ENCODE measurements at regions not wholly inside any gene's neighbourhood (a gene's known extent, or its start where the extent isn't known, plus 50 kb on each side); places are given as distances from the start of the nearest gene placed in this dataset.

DNA sequence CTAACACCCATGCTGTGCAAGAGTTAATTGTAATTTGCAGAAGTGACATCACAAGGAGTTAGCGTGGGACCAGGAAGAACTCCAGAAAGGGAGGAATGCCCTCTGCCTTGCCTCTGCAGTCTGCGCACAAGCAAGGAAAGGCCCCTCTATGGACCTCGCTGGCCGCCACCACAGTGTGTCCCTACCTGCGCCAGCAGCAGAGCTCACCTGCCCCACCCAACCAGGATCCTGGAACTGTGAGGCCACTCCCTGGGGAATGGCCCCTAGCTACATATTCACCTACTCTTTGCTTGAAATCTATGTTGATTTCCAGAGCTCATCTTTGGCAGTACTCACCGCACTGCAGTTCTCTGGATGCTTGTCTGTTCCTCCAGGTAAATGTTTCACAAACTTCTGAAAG lies 72.0 kb upstream of the MTNR1B start:
- intact Hi-C loops (cut with micrococcal nuclease): no loop called here
- Histone ChIP-seq H3K36me3 (no peaks in the 10 kb centered on the region), H3K4me3 (no peak overlapping the region), H3K27me3 (ENCODE audit: low read depth) (peaks cover 56% of the 10 kb centered on the region), H3K4me1 (no peaks in the 10 kb centered on the region), H3K27ac (replicated peaks) (no peak overlapping the region), H3K9me3 (replicated peaks) (no peaks in the 10 kb centered on the region)
- TF ChIP-seq, protein P1, sequence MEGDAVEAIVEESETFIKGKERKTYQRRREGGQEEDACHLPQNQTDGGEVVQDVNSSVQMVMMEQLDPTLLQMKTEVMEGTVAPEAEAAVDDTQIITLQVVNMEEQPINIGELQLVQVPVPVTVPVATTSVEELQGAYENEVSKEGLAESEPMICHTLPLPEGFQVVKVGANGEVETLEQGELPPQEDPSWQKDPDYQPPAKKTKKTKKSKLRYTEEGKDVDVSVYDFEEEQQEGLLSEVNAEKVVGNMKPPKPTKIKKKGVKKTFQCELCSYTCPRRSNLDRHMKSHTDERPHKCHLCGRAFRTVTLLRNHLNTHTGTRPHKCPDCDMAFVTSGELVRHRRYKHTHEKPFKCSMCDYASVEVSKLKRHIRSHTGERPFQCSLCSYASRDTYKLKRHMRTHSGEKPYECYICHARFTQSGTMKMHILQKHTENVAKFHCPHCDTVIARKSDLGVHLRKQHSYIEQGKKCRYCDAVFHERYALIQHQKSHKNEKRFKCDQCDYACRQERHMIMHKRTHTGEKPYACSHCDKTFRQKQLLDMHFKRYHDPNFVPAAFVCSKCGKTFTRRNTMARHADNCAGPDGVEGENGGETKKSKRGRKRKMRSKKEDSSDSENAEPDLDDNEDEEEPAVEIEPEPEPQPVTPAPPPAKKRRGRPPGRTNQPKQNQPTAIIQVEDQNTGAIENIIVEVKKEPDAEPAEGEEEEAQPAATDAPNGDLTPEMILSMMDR (IDR thresholded peaks at IDR 0.05; ENCODE audit: borderline replicate concordance): no peak
- no peak for DNase-seq

DNA sequence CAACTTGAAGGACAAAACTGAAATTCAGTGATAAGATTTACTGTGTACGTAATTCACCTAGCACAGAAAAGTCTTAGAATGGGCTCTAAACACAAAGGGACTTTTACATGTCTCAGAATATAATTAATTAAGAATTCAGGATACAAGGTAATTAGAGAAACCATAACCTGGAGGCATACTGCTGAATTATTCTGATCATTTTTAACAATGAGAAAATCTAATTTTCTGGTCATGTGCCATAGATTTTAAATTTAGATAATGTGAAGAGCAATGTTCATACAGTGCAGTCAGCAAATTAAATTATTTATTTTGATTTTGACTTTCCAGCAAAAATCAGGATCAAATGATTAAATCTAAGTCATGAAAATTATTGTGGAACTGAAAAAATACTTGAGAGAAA lies 67.0 kb upstream of the MTNR1B start:
- no peak overlapping the region for H3K4me3 ChIP-seq
- H3K4me1 ChIP-seq: no peaks in the 10 kb centered on the region
- TF ChIP-seq, protein P1 (IDR thresholded peaks at IDR 0.05; ENCODE audit: borderline replicate concordance): no peak
- intact Hi-C loops (cut with micrococcal nuclease): no loop called here
- H3K27ac ChIP-seq (replicated peaks): no peak overlapping the region
- H3K36me3 ChIP-seq: no peaks in the 10 kb centered on the region
- no peak for DNase-seq
- no peaks in the 10 kb centered on the region for H3K9me3 ChIP-seq (replicated peaks)
- peaks cover 49% of the 10 kb centered on the region for H3K27me3 ChIP-seq (ENCODE audit: low read depth)

DNA sequence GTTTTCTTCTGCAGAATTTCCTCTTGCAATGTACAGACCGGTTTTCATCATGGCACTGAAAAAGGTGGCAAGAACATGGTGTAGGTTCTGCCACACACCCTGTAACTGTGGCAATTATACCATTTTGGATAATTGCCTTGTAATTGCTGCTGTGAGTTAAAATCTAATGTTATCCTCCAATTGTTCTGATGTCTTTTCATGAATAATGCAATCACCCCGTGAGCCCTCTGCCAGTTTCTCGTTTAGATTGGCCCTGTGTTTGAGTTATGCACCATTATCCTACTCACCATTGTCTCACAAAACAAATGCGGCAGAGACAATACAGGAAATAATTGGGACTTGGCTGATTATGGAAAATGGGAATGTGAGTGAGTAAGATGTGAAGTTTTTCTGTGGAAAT lies 61.8 kb upstream of the MTNR1B start:
- TF ChIP-seq, protein P1 (IDR thresholded peaks at IDR 0.05; ENCODE audit: borderline replicate concordance): no peak
- intact Hi-C loops (cut with micrococcal nuclease): no loop called here
- Histone ChIP-seq H3K4me3 (no peak overlapping the region), H3K27ac (replicated peaks) (no peak overlapping the region), H3K27me3 (ENCODE audit: low read depth) (peaks cover 7% of the 10 kb centered on the region), H3K9me3 (replicated peaks) (no peaks in the 10 kb centered on the region), H3K36me3 (no peaks in the 10 kb centered on the region), H3K4me1 (no peaks in the 10 kb centered on the region)
- DNase-seq: no peak

DNA sequence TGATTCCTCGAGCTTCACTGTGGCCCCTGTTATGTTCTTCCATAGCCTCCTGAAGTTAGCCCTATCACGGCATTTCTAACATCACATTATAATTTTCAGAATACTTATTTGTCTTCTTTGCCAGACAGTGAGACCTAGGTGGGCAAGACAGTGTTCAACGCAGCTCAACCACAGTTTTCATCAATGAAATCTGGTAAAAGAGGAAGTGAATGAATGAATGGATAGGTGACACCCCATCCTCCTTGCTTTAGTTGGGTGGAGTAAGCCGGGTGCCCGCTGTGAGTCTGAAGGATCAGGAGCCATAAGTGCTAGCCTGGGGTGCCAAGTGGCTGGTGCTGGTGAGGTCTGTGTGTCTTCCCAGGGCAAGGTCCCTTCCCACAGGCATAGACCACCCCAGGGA lies 60.2 kb upstream of the MTNR1B start:
- H3K36me3 ChIP-seq: no peaks in the 10 kb centered on the region
- no peaks in the 10 kb centered on the region for H3K9me3 ChIP-seq (replicated peaks)
- H3K27me3 ChIP-seq (ENCODE audit: low read depth): no peaks in the 10 kb centered on the region
- no peak for DNase-seq
- TF ChIP-seq, protein P1 (IDR thresholded peaks at IDR 0.05; ENCODE audit: borderline replicate concordance): no peak
- H3K4me3 ChIP-seq: no peak overlapping the region
- no peak overlapping the region for H3K27ac ChIP-seq (replicated peaks)
- intact Hi-C loops (cut with micrococcal nuclease): no loop called here
- H3K4me1 ChIP-seq: no peaks in the 10 kb centered on the region

DNA sequence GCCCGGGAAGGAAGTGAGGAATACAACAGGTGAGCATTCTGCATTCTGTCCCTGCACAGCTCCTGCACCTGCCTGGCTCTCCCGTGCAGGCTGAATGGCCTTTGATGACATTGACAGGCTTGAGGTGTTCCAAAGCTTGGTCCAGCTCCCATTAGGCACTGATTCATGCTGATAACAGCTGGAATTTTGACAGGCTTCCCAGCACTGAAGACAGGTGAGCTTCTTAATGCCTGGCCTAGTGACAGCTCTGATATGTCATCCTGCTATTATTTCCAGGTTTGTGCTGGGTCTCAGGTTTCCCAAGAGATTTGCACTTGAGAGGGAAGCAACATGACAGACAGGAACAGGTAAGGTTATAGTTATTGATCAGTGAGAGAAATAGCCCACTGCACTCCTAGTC lies 58.0 kb upstream of the MTNR1B start:
- no peaks in the 10 kb centered on the region for H3K4me1 ChIP-seq
- no peak for DNase-seq
- H3K27ac ChIP-seq (replicated peaks): no peak overlapping the region
- H3K36me3 ChIP-seq: no peaks in the 10 kb centered on the region
- peaks cover 5% of the 10 kb centered on the region for H3K27me3 ChIP-seq (ENCODE audit: low read depth)
- TF ChIP-seq, protein P1 (IDR thresholded peaks at IDR 0.05; ENCODE audit: borderline replicate concordance): no peak
- no peak overlapping the region for H3K4me3 ChIP-seq
- intact Hi-C loops (cut with micrococcal nuclease): no loop called here
- H3K9me3 ChIP-seq (replicated peaks): no peaks in the 10 kb centered on the region

DNA sequence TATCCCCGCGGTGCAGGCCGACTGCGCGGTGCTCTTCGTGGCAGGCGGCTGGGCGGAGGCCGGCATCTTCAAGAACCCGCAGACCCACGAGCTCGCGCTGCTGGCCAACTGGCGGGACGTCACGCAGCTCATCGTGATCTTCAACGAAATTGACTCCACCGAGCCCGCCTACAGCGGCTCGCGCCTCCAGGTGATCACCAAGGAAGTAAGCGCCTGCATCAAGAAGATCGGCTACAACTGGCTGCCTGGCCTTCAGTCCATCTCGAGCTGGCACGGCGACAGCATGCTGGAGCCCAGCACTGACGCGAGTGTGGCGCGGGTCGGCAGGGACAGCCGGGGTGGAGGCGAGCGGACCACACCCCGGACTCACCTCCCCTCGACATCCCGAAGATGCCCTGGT lies 53.9 kb upstream of the MTNR1B start:
- no peaks in the 10 kb centered on the region for H3K36me3 ChIP-seq
- H3K27me3 ChIP-seq (ENCODE audit: low read depth): peaks cover 5% of the 10 kb centered on the region
- DNase-seq: no peak
- intact Hi-C loops (cut with micrococcal nuclease): no loop called here
- no peaks in the 10 kb centered on the region for H3K9me3 ChIP-seq (replicated peaks)
- no peak overlapping the region for H3K4me3 ChIP-seq
- no peak overlapping the region for H3K27ac ChIP-seq (replicated peaks)
- no peaks in the 10 kb centered on the region for H3K4me1 ChIP-seq
- TF ChIP-seq, protein P1 (IDR thresholded peaks at IDR 0.05; ENCODE audit: borderline replicate concordance): no peak

All from left ventricle myocardium inferior (tissue), 1 donor.